Astrocyte (in vitro differentiated cells and primary cell): ENCODE measurements at regions not wholly inside any gene's neighbourhood (a gene's known extent, or its start where the extent isn't known, plus 50 kb on each side); places are given as distances from the start of the nearest gene placed in this dataset.

ENCODE experiments used
- EZH2 ChIP-seq: IDR thresholded peaks from 2 replicates; pipeline ENCODE4 v1.6.1; 2012; ENCODE audit warnings: mild to moderate bottlenecking, low read length, inconsistent platforms; ENCODE audit not compliant: insufficient read depth
- TF ChIP-seq, protein P1 (sequence below): IDR thresholded peaks from 2 replicates; pipeline ENCODE4 v1.5.1; 2011; ENCODE audit warnings: low read depth, mild to moderate bottlenecking, inconsistent platforms, low read length, moderate library complexity; ENCODE audit not compliant: insufficient read depth

DNA sequence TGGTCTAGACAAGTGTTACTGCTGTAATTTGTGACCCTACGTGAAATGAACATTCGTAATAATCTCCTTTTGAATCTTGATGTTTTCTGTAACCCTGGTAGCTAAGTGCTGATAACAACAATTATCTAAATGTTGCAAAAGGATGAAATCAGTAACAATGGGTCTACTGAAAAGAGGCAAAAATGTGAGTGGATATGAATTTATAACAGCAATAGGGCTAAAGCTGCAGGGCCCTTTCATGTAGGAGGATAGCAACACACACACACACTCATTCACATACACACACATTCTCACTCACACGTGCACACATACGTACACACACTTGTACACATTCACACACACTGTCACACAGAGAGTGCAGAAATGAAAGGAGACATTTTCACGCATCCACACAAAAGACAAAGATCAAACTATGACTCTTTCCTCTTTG is 200.8 kb upstream of the NEBL start:
- TF ChIP-seq, protein P1, sequence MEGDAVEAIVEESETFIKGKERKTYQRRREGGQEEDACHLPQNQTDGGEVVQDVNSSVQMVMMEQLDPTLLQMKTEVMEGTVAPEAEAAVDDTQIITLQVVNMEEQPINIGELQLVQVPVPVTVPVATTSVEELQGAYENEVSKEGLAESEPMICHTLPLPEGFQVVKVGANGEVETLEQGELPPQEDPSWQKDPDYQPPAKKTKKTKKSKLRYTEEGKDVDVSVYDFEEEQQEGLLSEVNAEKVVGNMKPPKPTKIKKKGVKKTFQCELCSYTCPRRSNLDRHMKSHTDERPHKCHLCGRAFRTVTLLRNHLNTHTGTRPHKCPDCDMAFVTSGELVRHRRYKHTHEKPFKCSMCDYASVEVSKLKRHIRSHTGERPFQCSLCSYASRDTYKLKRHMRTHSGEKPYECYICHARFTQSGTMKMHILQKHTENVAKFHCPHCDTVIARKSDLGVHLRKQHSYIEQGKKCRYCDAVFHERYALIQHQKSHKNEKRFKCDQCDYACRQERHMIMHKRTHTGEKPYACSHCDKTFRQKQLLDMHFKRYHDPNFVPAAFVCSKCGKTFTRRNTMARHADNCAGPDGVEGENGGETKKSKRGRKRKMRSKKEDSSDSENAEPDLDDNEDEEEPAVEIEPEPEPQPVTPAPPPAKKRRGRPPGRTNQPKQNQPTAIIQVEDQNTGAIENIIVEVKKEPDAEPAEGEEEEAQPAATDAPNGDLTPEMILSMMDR, result no peak
- no peak for TF ChIP-seq EZH2
